GM12872 (cell line): ENCODE measurements at regions not wholly inside any gene's neighbourhood (a gene's known extent, or its start where the extent isn't known, plus 50 kb on each side); places are given as distances from the start of the nearest gene placed in this dataset.

Source experiments
- TF ChIP-seq, protein P1 (sequence below): IDR thresholded peaks from 3 replicates; pipeline ENCODE4 v1.5.1; 2011; ENCODE audit warnings: low read depth, mild to moderate bottlenecking, low read length, moderate library complexity; ENCODE audit not compliant: insufficient read depth

DNA sequence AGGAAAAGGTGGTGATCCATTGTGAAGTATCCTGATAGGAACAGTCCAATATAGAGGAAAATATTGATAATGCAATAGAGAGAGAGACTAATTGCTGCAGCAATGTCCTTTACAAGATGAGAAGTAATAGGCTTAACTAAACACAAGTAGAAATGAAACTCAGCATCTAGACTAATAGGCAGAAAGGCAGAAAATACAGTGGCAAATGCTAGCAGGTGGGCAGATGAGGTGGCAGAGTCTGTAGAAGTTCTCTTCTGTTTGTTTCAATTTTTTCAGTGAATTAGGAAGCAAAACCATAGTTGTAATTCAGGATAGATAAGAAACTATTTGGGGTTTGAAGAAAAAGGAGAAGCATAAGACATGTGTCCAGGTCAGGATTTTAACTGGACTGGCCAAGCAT lies 236.7 kb upstream of the HS3ST5 start:
- TF ChIP-seq, protein P1, sequence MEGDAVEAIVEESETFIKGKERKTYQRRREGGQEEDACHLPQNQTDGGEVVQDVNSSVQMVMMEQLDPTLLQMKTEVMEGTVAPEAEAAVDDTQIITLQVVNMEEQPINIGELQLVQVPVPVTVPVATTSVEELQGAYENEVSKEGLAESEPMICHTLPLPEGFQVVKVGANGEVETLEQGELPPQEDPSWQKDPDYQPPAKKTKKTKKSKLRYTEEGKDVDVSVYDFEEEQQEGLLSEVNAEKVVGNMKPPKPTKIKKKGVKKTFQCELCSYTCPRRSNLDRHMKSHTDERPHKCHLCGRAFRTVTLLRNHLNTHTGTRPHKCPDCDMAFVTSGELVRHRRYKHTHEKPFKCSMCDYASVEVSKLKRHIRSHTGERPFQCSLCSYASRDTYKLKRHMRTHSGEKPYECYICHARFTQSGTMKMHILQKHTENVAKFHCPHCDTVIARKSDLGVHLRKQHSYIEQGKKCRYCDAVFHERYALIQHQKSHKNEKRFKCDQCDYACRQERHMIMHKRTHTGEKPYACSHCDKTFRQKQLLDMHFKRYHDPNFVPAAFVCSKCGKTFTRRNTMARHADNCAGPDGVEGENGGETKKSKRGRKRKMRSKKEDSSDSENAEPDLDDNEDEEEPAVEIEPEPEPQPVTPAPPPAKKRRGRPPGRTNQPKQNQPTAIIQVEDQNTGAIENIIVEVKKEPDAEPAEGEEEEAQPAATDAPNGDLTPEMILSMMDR: no peak

DNA sequence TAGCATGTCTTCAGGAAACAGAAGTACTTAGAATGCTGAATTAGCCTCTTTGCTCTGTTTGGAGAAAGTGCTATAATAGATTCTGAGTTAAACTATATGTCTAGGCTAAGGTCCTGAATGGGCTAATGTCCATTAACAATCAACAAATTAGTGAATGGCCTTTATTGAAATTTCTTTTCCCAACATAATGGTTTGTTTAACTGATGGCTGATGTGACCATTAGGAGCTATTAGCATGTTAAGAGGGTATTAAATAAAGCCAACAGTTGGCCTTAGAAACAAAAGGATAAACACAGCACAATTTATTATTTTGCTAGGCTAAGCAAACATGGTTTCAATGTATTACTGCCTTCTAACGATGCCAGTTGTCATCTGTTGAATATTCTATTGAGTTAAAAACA lies 234.3 kb upstream of the HS3ST5 start:
- TF ChIP-seq, protein P1: no peak

DNA sequence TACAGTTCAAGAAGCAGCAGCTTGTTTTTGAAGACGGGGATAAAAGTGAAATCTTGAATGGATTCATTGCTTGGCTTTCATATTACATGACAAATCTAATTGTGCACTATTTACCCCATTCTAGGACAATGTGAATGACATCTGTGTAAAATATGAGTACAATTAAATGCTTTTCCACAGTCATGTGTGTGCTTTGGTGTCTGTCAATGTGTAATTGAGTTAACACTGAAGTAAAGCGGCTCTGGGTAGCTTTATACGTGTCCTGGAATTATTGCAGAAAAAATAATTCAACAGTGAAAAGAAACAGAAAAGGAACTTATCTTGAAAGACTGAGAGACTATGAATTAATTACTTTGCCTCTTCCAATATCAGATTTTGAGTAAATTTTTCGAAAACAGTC lies 233.5 kb upstream of the HS3ST5 start:
- TF ChIP-seq, protein P1: no peak

DNA sequence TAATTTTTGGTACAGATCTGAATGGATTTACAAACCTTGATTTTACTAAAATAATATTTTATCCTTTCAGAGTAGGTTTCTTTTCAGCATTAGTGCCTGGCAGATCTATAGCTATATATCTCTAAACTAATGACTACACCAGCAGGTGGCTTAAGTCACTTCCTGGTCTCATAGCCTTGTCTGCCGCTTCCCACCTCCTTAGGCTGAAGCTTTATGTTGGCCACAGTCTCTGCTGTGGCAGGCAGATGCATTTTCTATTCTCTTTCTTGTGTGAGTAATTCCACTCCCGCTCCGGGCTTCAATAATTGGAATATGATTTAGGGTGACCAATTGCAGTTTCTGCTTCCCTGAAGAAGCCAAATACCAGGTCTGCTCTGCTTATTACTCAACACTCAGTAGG lies 226.8 kb upstream of the HS3ST5 start:
- TF ChIP-seq, protein P1: no peak

DNA sequence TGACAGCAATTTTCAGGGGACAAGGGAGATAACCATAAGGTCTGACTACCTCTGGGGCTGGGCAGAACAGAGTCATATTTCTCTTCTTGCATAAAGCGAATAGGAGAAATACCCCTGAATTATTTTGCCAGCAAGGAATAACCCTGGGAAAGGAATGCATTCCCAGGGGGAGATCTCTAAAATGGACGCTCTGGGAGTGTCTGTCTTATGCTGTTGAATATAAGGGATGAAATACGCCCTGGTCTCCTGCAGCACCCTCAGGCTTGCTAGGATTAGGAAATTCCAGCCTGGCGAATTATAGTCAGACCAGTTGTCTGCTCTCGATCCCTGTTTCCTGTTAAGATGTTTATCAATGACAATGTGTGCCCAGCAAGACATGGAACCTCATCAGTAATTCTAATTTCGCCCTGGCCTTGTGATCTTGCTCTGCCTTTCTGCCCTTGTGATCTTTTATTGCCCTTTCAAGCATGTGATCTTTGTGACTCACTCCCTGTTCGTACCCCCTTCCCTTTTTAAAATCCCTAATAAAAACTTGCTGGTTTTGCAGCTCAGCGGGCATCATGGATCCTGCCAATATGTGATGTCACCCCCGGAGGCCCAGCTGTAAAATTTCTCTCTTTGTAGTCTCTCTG lies 221.6 kb upstream of the HS3ST5 start:
- TF ChIP-seq, protein P1: no peak

DNA sequence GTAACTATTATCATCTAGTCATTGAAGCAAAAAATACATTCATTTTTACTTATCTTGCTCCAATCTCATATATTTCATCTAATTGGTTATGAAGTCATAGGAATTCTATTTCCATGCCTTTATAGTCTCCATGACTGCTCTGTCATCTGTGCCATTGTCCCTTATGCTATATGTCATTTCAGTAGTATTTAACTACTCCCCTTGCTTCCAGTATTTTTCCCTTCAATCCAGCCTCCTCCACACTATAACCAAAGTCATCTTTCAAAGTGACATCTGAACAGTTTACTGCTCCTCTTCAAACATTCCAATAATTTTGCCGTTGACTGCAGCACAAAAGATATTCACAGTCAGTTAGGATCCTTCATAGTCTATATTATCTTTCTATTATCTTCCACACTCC lies 216.6 kb upstream of the HS3ST5 start:
- TF ChIP-seq, protein P1: no peak

DNA sequence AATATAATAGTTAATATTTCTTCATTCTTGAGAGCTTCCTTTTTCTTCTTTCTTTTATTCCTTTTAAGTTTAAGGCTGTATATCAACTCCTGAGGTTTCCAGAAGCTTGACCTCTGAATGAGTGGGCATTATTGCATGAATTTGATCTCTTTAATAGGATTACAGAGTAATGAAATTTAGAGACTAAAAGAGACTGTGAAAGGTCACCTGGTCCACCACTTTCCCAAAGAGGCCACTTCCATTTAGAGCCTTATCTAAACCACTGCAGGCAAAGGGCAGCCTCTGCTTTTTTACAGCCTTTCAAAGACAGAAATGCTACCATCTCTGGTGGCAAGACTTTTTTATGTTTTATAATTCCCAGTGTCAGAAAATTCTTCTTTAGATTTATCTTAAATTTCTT lies 215.3 kb upstream of the HS3ST5 start:
- TF ChIP-seq, protein P1: no peak
